GM12864 (cell line): ENCODE measurements at regions not wholly inside any gene's neighbourhood (a gene's known extent, or its start where the extent isn't known, plus 50 kb on each side); places are given as distances from the start of the nearest gene placed in this dataset.
"Not testable (repeated sequence)": the region's sequence is repeated elsewhere in the genome, so short reads cannot be mapped to it uniquely, and the experiment has no call there.

Experiments
- DNase-seq: peaks from one replicate; pipeline ENCODE4 v3.0.0-alpha.2; 2011; ENCODE audit warnings: low read depth
- H3K4me3 ChIP-seq: 2 replicates; pipeline ENCODE4 v1.5.1; 2011; ENCODE audit warnings: mild to moderate bottlenecking, low read depth, low read length, control low read depth
- CTCF ChIP-seq: IDR thresholded peaks from 2 replicates; pipeline ENCODE4 v1.5.1; 2011; ENCODE audit warnings: low read depth, mild to moderate bottlenecking, moderate library complexity, low read length, control low read depth, inconsistent platforms; ENCODE audit errors: missing control alignments

GRCh38 chr6:144667532-144668503, 382.7 kb downstream of the UTRN start:
- TF ChIP-seq CTCF: no peak
- DNase-seq: no peak
- no peak overlapping the region for H3K4me3 ChIP-seq

- not testable (repeated sequence) for H3K4me3 ChIP-seq, DNase-seq
Measured at GRCh38 chr6:144670259-144670658, 385.1 kb downstream of the UTRN start.

GRCh38 chr6:144673807-144674206, 388.7 kb downstream of the UTRN start:
- DNase-seq: no peak
- TF ChIP-seq CTCF: no peak
- H3K4me3 ChIP-seq: no peak overlapping the region

GRCh38 chr6:144675231-144675861, 390.2 kb downstream of the UTRN start:
- DNase-seq: no peak
- TF ChIP-seq CTCF: no peak
- no peak overlapping the region for H3K4me3 ChIP-seq

GRCh38 chr6:144676310-144676709, 391.2 kb downstream of the UTRN start:
- DNase-seq, H3K4me3 ChIP-seq: not testable (repeated sequence)

GRCh38 chr6:144677263-144677662, 392.1 kb downstream of the UTRN start:
- not testable (repeated sequence) for H3K4me3 ChIP-seq, DNase-seq

GRCh38 chr6:144678844-144679243, 393.7 kb downstream of the UTRN start:
- TF ChIP-seq CTCF: no peak
- DNase-seq: no peak
- H3K4me3 ChIP-seq: no peak overlapping the region

- no peak for TF ChIP-seq CTCF
- no peak for DNase-seq
- no peak overlapping the region for H3K4me3 ChIP-seq
Measured at GRCh38 chr6:144681334-144681733, 396.2 kb downstream of the UTRN start.
